Daoy (cell line): ENCODE measurements at regions not wholly inside any gene's neighbourhood (a gene's known extent, or its start where the extent isn't known, plus 50 kb on each side); places are given as distances from the start of the nearest gene placed in this dataset.

ENCODE experiments used
- DNase-seq: peaks from one replicate; pipeline ENCODE4 v3.0.0-alpha.2; 2015; ENCODE audit warnings: low read depth

DNA sequence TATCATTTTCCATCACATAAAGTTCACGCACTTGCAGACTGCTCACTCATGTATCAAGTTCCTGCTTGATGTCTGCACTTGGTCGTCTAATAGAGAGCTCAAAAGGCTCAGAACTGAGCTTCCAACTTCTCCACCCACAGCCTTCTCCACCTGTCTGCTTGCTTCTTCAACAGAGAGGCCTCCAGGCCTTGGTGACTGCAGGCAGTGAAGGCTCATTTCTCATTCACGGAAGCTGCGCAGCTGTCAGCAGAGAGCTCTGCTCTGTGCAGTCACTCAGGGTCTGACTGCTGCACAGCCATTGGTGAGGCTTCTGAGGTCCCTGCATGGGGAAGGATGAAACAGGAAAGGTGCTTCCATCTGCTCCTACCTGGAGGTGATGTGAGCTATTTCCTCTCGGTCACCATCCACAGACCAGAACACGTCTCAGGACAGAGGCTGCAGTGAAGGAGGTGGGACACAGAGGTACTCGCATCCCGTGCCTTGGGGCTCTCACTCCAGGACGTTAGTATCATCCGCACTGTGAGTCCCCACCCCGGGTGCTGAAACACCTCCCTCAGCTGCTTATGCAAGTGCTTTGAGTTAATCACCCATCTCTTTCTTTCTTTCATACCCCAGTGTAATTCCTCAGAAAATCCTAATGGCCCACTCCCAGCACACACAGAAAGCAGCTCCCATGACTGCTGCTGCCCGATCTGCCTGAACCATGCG lies 126.2 kb downstream of the TMEM18 start:
- no peak for DNase-seq

DNA sequence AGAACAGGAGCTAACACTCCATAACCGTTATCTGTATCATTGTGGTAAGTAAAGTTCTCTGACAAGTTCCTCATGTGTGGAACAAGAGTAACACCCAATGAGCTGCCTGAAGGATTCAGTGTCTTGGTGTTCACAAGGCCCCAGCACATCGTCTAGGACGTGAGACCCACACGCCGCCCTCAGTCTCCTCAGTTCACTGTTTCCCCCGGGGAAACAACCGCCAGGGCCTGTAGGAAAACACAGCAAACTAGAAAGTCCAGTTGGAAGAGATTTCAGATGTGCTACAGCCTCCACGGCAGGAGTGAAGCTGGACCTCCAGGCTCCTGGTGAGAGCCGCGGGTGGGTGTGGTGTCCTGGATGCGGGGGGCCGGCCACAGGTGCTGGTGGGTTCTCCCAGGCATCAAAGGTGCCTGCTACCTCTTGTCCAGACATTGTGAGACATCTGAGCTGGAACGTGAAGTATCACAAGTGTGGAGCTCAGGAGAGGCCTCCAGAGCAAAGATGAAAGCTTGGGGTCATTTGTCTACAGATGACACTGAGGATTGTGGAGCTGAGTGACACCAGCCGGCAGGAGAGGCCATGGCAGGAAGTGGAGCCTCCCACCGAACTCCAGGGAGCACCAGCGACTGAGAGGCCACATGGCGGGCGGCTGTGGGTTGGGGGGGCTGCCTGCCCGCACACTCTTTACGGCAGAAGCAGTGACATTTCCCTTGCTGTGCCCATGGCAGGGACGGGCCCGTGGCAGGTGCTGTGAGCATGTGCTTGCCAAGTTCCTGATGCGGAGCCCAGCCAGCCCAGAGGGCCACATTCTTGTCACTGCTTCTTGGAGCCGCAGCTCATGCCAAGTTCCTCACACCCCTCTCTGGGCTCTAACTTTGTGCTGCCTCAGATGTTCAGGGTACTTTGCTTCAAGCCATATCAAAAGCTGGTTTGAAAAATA lies 131.2 kb downstream of the TMEM18 start:
- no peak for DNase-seq

DNA sequence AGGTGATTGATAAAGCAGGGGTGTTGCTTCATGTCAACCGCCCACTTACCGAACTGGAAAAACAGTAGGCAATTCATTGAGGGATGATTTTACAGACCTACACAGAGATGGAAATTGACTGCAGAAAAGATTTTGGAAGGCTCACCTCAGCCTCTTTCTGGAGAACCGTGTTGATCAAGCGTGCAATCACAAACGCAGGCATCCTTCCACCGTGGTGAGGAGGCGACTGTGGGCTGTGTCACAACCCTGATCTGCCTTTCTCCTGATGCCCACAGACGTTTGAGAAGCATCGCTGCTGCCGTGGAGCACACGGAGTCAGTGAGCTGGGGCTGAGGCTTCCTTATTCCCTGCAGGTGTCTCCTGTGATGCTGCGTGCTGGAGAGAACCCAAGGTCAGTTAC lies 132.0 kb downstream of the TMEM18 start:
- no peak for DNase-seq

DNA sequence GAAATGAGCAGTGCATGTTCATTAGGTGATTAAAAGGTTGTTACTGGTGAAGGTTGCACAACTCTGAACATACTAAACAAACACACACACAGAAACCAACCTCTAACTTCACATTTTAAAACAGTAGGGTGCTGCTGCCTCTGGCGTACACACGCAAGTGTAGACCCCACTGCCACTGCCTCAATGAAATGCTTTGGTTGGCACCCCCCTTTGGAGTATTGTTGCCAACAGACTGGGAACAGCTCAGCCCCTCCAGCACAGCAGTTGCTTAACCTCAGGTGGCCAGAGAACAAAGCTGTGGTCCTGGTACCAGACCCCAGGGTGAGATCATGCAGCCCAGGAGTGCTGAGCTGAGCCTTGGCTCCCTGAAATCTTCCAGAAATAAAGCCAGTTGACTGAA lies 138.6 kb downstream of the TMEM18 start:
- DNase-seq, result no peak

DNA sequence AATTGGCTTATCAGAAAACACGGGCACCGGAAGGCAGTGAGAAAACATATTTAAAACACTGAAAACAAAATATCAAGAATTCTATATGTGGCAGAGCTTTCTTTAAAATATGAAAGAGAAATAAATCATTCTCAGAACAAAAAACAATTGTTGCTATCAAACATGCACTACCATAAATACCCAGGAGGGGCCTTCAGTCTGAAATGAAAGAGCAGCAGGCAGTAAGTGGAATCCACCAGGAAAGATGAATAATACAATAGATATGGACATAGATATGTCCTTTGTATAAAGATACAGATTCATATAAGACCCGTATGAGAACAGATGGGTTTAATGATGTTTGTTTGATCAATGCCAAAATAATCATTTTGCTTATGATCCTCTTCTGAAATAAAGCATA lies 142.0 kb downstream of the TMEM18 start:
- no peak for DNase-seq

DNA sequence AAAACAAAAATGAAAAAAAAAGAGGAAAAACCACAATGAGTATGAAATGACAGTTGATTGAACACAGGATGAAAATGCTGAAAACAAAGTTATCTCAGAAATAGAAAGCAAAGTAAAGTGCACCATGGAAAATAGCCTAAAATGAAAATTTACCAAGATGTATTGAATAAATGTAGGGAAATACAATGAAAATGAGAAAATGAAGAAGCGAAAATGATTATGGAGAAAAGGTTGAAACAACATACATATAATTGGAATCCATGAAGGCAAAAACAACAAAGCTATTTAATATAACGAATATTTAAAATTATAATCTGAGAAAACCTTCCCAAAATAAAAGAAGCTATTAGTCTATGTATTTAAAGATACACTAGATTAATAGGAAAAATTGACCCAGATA lies 147.4 kb downstream of the TMEM18 start:
- no peak for DNase-seq

GRCh38 chr2:529424-529823 lies 147.8 kb downstream of the TMEM18 start:
- peak; percentile 68 for DNase-seq

DNA sequence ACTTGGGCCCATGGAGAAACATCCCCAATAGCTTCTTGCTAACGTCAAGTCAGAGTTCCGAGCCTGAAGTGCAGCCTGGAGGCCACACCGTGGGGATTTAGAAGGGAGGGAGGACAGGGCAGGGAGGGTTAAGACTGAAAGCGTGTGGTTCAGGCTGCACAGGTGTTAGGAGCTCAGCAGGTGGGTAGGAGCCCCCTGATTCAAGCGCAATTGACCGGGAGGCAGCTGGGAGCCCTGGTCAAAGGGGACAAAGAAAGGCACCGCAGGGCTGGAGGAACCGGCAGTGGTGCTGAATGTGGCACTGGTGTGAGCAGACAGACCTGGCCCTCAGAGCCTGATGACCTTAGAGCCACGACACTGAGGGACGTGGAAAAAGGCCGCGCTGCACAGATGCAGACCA lies 149.6 kb downstream of the TMEM18 start:
- no peak for DNase-seq

GRCh38 chr2:526918-527317 lies 150.3 kb downstream of the TMEM18 start:
- no peak for DNase-seq

DNA sequence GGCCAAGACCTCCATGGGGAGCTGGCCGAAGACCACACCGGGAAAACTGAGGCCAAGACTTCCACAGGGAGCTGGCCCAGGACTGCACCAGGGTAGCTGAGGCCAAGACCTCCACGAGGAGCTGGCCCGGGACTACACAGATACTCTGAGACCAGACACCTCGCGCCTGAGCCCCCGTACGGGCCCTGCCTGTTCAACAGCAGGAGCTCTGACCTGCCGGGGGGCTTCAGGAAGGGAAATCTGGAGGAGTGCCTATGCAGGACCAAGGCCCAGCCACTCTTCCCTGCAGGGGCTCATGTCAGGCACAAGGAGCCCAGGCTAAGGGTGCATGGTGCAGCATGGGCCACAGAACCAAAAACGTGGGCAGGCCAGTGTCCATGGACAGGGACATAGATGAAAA lies 151.6 kb downstream of the TMEM18 start:
- DNase-seq, result no peak

DNA sequence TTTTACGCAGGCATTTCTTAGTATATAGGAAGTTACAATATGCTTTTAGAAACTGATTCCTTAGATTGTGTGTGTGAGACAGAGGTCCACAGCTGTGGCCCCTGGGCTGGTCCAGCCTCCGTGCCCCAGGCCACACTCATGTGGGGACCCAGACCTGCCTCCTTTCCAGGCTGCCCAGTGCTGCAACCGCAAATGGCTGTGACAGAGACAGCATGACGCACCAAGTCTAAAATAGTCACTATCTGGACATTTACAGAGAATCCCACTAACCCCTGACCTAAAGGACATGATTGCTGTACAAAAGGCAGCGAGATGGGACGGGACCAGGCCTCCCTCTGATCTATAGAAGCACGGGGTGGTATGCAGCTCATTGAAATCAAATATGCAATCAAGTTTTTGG lies 152.2 kb downstream of the TMEM18 start:
- no peak for DNase-seq

DNA sequence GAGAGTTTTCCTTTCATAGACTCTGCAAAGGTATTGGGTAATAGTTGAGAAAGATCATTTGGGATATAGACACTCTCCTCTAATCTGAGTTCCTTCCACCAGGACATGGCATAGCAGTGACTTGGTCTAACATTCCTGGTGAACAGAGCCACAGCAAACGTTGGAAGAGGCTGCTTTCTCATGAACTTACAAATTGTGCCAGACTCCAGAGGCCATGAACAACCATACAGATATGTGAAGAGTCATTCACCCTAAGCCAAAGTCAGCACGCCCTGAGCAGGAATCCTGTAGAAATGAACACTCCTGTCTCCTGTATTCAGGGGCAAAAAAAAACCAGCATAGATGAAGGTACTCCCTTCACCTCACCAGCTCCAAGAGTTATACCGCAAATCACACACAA lies 152.8 kb downstream of the TMEM18 start:
- DNase-seq, result peak; percentile 46

GRCh38 chr2:523698-524270 lies 153.4 kb downstream of the TMEM18 start:
- DNase-seq, result no peak

- DNase-seq, result no peak
These were observed 154.4 kb downstream of the TMEM18 start for GRCh38 chr2:522776-523175.

GRCh38 chr2:521853-522530 lies 155.2 kb downstream of the TMEM18 start:
- DNase-seq, result no peak

GRCh38 chr2:520663-521340 lies 156.4 kb downstream of the TMEM18 start:
- no peak for DNase-seq

- no peak for DNase-seq
These were observed 160.3 kb downstream of the TMEM18 start for GRCh38 chr2:516944-517343.

GRCh38 chr2:516131-516530 lies 161.1 kb downstream of the TMEM18 start:
- no peak for DNase-seq

- no peak for DNase-seq
These were observed 161.6 kb downstream of the TMEM18 start for GRCh38 chr2:515441-516127.

- DNase-seq, result no peak
These were observed 163.1 kb downstream of the TMEM18 start for GRCh38 chr2:513981-514706.
